ENCODE measurements at regions not wholly inside any gene's neighbourhood (a gene's known extent, or its start where the extent isn't known, plus 50 kb on each side); places are given as distances from the start of the nearest gene placed in this dataset.

DNA sequence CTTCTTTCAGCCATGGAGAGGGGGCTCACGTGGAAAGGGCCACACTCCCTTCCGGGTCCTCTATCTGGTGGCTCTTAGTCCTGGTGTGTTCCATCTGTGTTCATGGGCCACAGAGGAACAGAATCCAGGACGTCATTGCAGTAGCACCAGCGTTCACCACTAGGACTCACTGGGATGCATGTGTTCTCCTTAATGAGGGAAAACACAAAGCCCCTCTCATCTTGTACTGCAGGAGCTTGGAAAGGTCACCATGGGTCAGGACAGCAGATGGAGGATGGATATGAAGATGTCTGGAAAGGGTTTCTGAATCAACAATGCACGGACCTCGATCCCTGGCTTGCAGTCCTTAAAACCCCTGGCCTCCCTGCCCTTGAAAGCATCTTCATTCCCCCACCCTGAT is 113.8 kb upstream of the THY1 start:
- DNase-seq = no peak
- intact Hi-C loops (cut with DNase I; ENCODE audit: low total_unique reads) = no loop called here
- Histone ChIP-seq H3K4me3 (no peak overlapping the region), H3K27ac (no peak overlapping the region), H3K27me3 (peaks cover 0 to 8% (median 0%) of the 10 kb centered on the region in 3 donors), H3K36me3 (no peaks in the 10 kb centered on the region), H3K4me1 (peaks cover 0 to 12% (median 5%) of the 10 kb centered on the region in 4 donors), H3K9me3 (no peaks in the 10 kb centered on the region)
- TF ChIP-seq, protein P1, sequence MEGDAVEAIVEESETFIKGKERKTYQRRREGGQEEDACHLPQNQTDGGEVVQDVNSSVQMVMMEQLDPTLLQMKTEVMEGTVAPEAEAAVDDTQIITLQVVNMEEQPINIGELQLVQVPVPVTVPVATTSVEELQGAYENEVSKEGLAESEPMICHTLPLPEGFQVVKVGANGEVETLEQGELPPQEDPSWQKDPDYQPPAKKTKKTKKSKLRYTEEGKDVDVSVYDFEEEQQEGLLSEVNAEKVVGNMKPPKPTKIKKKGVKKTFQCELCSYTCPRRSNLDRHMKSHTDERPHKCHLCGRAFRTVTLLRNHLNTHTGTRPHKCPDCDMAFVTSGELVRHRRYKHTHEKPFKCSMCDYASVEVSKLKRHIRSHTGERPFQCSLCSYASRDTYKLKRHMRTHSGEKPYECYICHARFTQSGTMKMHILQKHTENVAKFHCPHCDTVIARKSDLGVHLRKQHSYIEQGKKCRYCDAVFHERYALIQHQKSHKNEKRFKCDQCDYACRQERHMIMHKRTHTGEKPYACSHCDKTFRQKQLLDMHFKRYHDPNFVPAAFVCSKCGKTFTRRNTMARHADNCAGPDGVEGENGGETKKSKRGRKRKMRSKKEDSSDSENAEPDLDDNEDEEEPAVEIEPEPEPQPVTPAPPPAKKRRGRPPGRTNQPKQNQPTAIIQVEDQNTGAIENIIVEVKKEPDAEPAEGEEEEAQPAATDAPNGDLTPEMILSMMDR (IDR thresholded peaks at IDR 0.05) = no peak
- TF ChIP-seq EP300 (IDR thresholded peaks at IDR 0.05) = no peak
- no peak for TF ChIP-seq POLR2A (IDR thresholded peaks at IDR 0.05)
- no peak for TF ChIP-seq POLR2AphosphoS5 (IDR thresholded peaks at IDR 0.05)
- WGBS, 5 donors = 75 to 86% (median 84%) methylated on average over 6 of the region's 6 CpGs

DNA sequence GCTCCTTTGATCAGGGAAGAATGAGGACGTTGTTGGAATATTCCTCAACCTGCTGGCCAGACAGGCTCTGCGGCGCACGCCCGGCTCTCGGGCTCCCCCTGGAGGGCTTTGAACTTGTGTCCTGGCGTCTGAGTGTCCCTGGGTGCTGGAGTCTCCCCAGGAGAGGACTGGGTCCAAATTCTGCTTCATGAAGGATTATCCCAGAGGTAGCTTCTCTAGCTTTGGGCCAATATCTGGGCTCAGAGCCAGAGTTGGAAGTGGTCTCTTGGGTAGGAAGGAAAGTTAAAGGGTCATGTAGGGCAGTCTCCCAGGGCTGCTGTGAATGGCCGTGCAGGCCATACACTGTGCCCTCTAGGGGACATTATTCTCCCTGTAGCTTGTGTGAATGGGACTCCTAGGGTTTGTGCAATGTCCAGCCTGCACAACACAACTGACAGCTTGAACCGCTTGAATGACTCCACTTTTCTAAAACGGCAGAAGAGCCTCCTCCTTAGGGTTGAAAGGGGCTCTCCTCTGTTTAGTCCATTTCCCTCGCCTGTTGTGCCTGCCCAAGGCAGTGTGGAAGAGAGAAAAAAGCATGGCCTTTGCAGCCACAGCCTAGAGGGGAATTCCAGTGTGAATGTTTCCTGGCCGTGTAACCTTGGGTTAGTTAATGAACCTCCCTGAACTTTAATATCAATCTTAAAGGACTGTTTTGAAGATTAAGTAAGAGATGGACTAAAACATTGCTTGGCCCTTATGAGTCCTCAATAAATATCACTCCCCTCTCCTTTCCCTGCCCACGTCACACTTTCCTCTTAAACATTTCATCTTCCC is 111.2 kb upstream of the THY1 start:
- peaks cover 0 to 8% (median 0%) of the 10 kb centered on the region in 3 donors for H3K27me3 ChIP-seq
- H3K4me1 ChIP-seq = peaks cover 0 to 23% (median 5%) of the 10 kb centered on the region in 4 donors
- no peak overlapping the region for H3K27ac ChIP-seq
- 16 to 24% (median 23%) methylated on average over 12 to 13 of the region's 13 CpGs for WGBS, 5 donors
- no peaks in the 10 kb centered on the region for H3K9me3 ChIP-seq
- peak; percentile 83 to 86 for DNase-seq
- no peaks in the 10 kb centered on the region for H3K36me3 ChIP-seq
- intact Hi-C loops (cut with DNase I; ENCODE audit: low total_unique reads) = no loop called here
- TF ChIP-seq, protein P1 (IDR thresholded peaks at IDR 0.05) = peak in 5 of 7 experiments; percentile 57 to 85 (median 72)
- TF ChIP-seq POLR2A (IDR thresholded peaks at IDR 0.05) (no peak), EP300 (IDR thresholded peaks at IDR 0.05) (no peak), POLR2AphosphoS5 (IDR thresholded peaks at IDR 0.05) (no peak)
- no peak overlapping the region for H3K4me3 ChIP-seq

DNA sequence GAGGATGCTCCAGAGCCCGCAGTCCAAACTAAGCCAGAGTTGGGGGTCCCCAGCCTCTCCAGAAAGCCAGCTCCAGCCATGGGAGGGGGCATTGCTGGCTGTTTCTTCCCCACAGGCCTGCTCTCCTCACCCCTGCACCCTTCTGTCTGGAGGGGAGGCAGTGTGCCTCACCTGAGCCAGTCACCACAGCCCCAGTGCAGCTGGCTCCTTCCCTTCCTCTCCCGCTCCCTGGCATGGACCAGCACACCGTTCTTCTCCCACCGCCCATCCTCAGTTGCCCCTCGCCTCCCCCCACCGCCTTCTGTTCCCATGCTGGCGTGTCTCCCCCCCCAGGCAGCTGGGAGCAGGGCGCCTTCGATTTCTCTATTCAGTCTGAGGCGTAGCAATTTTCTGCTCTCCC is 110.5 kb upstream of the THY1 start:
- H3K4me1 ChIP-seq = peaks cover 0 to 23% (median 5%) of the 10 kb centered on the region in 4 donors
- H3K27me3 ChIP-seq = peaks cover 0 to 8% (median 0%) of the 10 kb centered on the region in 3 donors
- DNase-seq = no peak
- intact Hi-C loops (cut with DNase I; ENCODE audit: low total_unique reads) = no loop called here
- H3K36me3 ChIP-seq = no peaks in the 10 kb centered on the region
- H3K9me3 ChIP-seq = no peaks in the 10 kb centered on the region
- WGBS, 5 donors = 58 to 72% (median 69%) methylated on average over 10 of the region's 10 CpGs
- H3K27ac ChIP-seq = no peak overlapping the region
- TF ChIP-seq POLR2AphosphoS5 (IDR thresholded peaks at IDR 0.05) = no peak
- H3K4me3 ChIP-seq = no peak overlapping the region

DNA sequence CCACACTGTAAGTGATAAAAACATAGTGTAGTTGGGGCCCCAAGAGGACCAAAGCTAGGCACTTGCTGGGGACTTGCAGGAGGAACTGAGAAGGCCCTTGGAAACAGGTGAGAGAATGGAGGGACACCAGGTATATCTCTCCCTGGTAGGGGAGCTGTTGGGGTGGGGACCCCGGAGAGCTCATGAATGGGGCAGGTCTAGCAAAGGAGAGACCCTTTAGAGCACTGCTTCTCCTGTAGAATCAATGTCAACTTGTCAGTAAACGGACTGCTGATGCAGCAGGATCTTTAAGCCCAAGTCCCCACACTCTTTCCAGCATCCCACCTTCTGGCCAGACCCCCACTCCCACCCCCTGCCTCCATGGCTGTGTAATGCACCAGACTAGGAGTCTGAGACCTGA is 109.6 kb upstream of the THY1 start:
- TF ChIP-seq EP300 (IDR thresholded peaks at IDR 0.05) = no peak
- TF ChIP-seq, protein P1 (IDR thresholded peaks at IDR 0.05) = no peak
- TF ChIP-seq POLR2A (IDR thresholded peaks at IDR 0.05) = no peak
- no peak for TF ChIP-seq POLR2AphosphoS5 (IDR thresholded peaks at IDR 0.05)
- WGBS, 5 donors = 83 to 95% (median 86%) methylated on average over 2 of the region's 2 CpGs

DNA sequence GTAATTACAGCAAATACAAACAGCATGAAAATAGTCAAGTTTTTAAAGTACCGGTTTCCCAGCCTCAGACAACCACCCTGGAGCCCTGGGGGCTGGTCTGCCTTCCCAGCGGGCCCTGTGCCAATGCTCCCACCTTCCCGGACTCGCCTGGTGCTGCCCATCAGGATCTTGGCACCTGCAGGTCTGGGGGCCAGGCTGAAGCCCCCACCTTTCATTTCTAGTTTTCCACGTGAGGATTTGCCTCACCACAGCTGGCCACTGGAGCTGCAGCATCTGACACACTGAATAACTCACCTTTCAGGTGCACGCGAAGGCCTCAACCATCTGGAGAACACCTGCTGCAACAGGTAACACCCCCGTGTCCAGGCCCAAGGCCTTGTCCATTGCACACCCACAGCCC is 108.7 kb upstream of the THY1 start:
- 84 to 89% (median 87%) methylated on average over 8 of the region's 8 CpGs for WGBS, 5 donors
- no peak overlapping the region for H3K4me3 ChIP-seq
- H3K27ac ChIP-seq = no peak overlapping the region
- intact Hi-C loops (cut with DNase I; ENCODE audit: low total_unique reads) = no loop called here
- H3K4me1 ChIP-seq = peaks cover 0 to 23% (median 5%) of the 10 kb centered on the region in 4 donors
- H3K9me3 ChIP-seq = no peaks in the 10 kb centered on the region
- DNase-seq = no peak
- no peak for TF ChIP-seq POLR2AphosphoS5 (IDR thresholded peaks at IDR 0.05)
- no peak for TF ChIP-seq POLR2A (IDR thresholded peaks at IDR 0.05)
- no peak for TF ChIP-seq EP300 (IDR thresholded peaks at IDR 0.05)
- TF ChIP-seq, protein P1 (IDR thresholded peaks at IDR 0.05) = no peak
- H3K36me3 ChIP-seq = no peaks in the 10 kb centered on the region
- peaks cover 0 to 8% (median 0%) of the 10 kb centered on the region in 3 donors for H3K27me3 ChIP-seq

More for the DNA sequence above, 109.6 kb upstream of the THY1 start:
- Histone ChIP-seq H3K4me1 (peaks cover 0 to 23% (median 5%) of the 10 kb centered on the region in 4 donors), H3K27me3 (peaks cover 0 to 8% (median 0%) of the 10 kb centered on the region in 3 donors), H3K27ac (no peak overlapping the region), H3K36me3 (no peaks in the 10 kb centered on the region), H3K9me3 (no peaks in the 10 kb centered on the region), H3K4me3 (no peak overlapping the region)
- DNase-seq = no peak
- intact Hi-C loops (cut with DNase I; ENCODE audit: low total_unique reads) = no loop called here
